Neural progenitor cell (in vitro differentiated cells): ENCODE measurements at regions not wholly inside any gene's neighbourhood (a gene's known extent, or its start where the extent isn't known, plus 50 kb on each side); places are given as distances from the start of the nearest gene placed in this dataset.

Experiments used
- DNase-seq: peaks from one replicate; pipeline ENCODE4 v3.0.0-alpha.2; 2016; ENCODE audit warnings: low spot score
- H2AFZ ChIP-seq: fragments of 200-600 bp; sonication (generic); replicated peaks from 2 replicates; pipeline ENCODE4 v1.6.1; 2016; ENCODE audit warnings: antibody characterized with exemption
- H3F3A ChIP-seq: fragments of 200-600 bp; sonication (generic); 2 replicates; pipeline ENCODE4 v1.6.1; 2016; ENCODE audit warnings: antibody characterized with exemption, low read depth
- H3K27ac ChIP-seq: fragments of 200-600 bp; sonication (generic); 2 replicates; pipeline ENCODE4 v1.5.1; 2016; ENCODE audit warnings: mild to moderate bottlenecking
- H3K27me3 ChIP-seq: fragments of 200-600 bp; sonication (generic); 2 replicates; pipeline ENCODE4 v1.6.1; 2016; ENCODE audit warnings: mild to moderate bottlenecking, moderate library complexity
- H3K36me3 ChIP-seq: fragments of 200-600 bp; sonication (generic); 2 replicates; pipeline ENCODE4 v1.5.1; 2016
- H3K4me1 ChIP-seq: fragments of 200-600 bp; sonication (generic); 2 replicates; pipeline ENCODE4 v1.6.1; 2016; ENCODE audit warnings: mixed run types
- H3K4me2 ChIP-seq: fragments of 200-600 bp; sonication (generic); 2 replicates; pipeline ENCODE4 v1.6.1; 2016
- H3K4me3 ChIP-seq: fragments of 200-600 bp; sonication (generic); 2 replicates; pipeline ENCODE4 v1.5.1; 2016
- H3K79me2 ChIP-seq: fragments of 200-600 bp; sonication (generic); 2 replicates; pipeline ENCODE4 v1.6.1; 2016; ENCODE audit warnings: low read depth
- H3K9ac ChIP-seq: fragments of 200-600 bp; sonication (generic); 2 replicates; pipeline ENCODE4 v1.6.1; 2016
- H3K9me3 ChIP-seq: fragments of 200-600 bp; sonication (generic); 2 replicates; pipeline ENCODE4 v1.5.1; 2016; ENCODE audit warnings: low read depth
- H4K20me1 ChIP-seq: fragments of 200-600 bp; sonication (generic); 2 replicates; pipeline ENCODE4 v1.6.1; 2016; ENCODE audit warnings: low read depth
- H3K27ac Mint-ChIP-seq: 3 replicates; pipeline ENCODE4 v1.8.0; 2021; ENCODE audit warnings: mixed read lengths
- H3K27me3 Mint-ChIP-seq: 2 replicates; pipeline ENCODE4 v1.8.0; 2022; ENCODE audit warnings: low read depth, mild to moderate bottlenecking, inconsistent platforms, moderate library complexity, mixed read lengths; ENCODE audit not compliant: insufficient read depth
- H3K36me3 Mint-ChIP-seq: 3 replicates; pipeline ENCODE4 v1.8.0; 2021; ENCODE audit warnings: mixed read lengths
- H3K4me1 Mint-ChIP-seq: 3 replicates; pipeline ENCODE4 v1.8.0; 2021; ENCODE audit warnings: mixed read lengths
- H3K4me3 Mint-ChIP-seq: 3 replicates; pipeline ENCODE4 v1.8.0; 2021; ENCODE audit warnings: mild to moderate bottlenecking, moderate library complexity, mixed read lengths
- H3K9me3 Mint-ChIP-seq: 3 replicates; pipeline ENCODE4 v1.8.0; 2020; ENCODE audit warnings: mixed read lengths
- CTCF ChIP-seq: fragments of 200-600 bp; sonication (generic); IDR thresholded peaks from 2 replicates; pipeline ENCODE4 v1.5.1; 2017; ENCODE audit warnings: antibody characterized with exemption, mild to moderate bottlenecking
- EZH2 ChIP-seq: fragments of 200-600 bp; sonication (generic); IDR thresholded peaks from 2 replicates; pipeline ENCODE4 v1.6.1; 2017; ENCODE audit warnings: antibody characterized with exemption, mild to moderate bottlenecking, moderate library complexity
- EZH2phosphoT487 ChIP-seq: fragments of 200-600 bp; sonication (generic); IDR thresholded peaks from 2 replicates; pipeline ENCODE4 v1.6.1; 2017; ENCODE audit warnings: antibody characterized with exemption

- peaks cover 9% of the 10 kb centered on the region for H3K4me1 ChIP-seq
- H3K27ac ChIP-seq = no peak overlapping the region
- H3K27me3 ChIP-seq = no peaks in the 10 kb centered on the region
- H3K9me3 ChIP-seq = no peaks in the 10 kb centered on the region
- no peak overlapping the region for H3K9ac ChIP-seq
- H3K4me3 ChIP-seq = no peak overlapping the region
- no peaks in the 10 kb centered on the region for H3K9me3 Mint-ChIP-seq
- DNase-seq = no peak
- H2AFZ ChIP-seq = no peak overlapping the region
- no peaks in the 10 kb centered on the region for H4K20me1 ChIP-seq
- no peak overlapping the region for H3K27ac Mint-ChIP-seq
- no peak overlapping the region for H3K4me3 Mint-ChIP-seq
- peaks cover 15% of the 10 kb centered on the region for H3K36me3 Mint-ChIP-seq
- H3F3A ChIP-seq = no peaks in the 10 kb centered on the region
- H3K79me2 ChIP-seq = no peaks in the 10 kb centered on the region
- H3K4me1 Mint-ChIP-seq = peaks cover 10% of the 10 kb centered on the region
- no peaks in the 10 kb centered on the region for H3K27me3 Mint-ChIP-seq
- TF ChIP-seq EZH2phosphoT487 (no peak), EZH2 (no peak), CTCF (no peak)
- no peak overlapping the region for H3K4me2 ChIP-seq
- H3K36me3 ChIP-seq = no peaks in the 10 kb centered on the region
Measured at GRCh38 chr13:73778242-73778864, 355.9 kb downstream of the KLF12 start.

DNA sequence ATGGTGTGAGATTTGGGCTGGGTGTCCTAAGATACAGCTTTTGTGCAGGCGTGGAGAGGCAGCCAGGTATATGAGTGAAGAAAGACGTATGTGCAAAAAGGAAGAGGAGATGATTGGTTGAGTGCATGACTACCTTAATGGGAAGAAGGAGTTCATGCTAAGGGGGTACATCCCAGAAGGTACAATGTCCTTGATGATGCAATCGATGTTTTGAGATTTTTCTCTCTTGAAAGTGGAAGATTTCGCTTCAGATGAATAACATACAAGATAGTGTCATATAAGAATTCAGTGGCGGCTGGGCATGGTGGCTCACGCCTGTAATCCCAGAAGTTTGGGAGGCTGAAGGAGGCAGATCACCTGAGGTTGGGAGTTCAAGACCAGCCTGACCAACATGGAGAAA lies 357.1 kb downstream of the KLF12 start:
- Histone ChIP-seq H3K4me2 (no peak overlapping the region), H3F3A (no peaks in the 10 kb centered on the region), H4K20me1 (no peaks in the 10 kb centered on the region), H3K9ac (no peak overlapping the region), H3K4me1 (no peaks in the 10 kb centered on the region), H3K79me2 (no peaks in the 10 kb centered on the region), H3K27me3 (no peaks in the 10 kb centered on the region), H3K4me3 (no peak overlapping the region), H3K9me3 (no peaks in the 10 kb centered on the region), H3K36me3 (no peaks in the 10 kb centered on the region), H2AFZ (no peak overlapping the region), H3K27ac (no peak overlapping the region)
- H3K36me3 Mint-ChIP-seq = peaks cover 22% of the 10 kb centered on the region
- H3K4me3 Mint-ChIP-seq = no peak overlapping the region
- H3K27ac Mint-ChIP-seq = no peak overlapping the region
- TF ChIP-seq CTCF = no peak
- TF ChIP-seq EZH2phosphoT487 = no peak
- no peak for TF ChIP-seq EZH2
- no peaks in the 10 kb centered on the region for H3K9me3 Mint-ChIP-seq
- peaks cover 3% of the 10 kb centered on the region for H3K4me1 Mint-ChIP-seq
- no peak for DNase-seq
- no peaks in the 10 kb centered on the region for H3K27me3 Mint-ChIP-seq

DNA sequence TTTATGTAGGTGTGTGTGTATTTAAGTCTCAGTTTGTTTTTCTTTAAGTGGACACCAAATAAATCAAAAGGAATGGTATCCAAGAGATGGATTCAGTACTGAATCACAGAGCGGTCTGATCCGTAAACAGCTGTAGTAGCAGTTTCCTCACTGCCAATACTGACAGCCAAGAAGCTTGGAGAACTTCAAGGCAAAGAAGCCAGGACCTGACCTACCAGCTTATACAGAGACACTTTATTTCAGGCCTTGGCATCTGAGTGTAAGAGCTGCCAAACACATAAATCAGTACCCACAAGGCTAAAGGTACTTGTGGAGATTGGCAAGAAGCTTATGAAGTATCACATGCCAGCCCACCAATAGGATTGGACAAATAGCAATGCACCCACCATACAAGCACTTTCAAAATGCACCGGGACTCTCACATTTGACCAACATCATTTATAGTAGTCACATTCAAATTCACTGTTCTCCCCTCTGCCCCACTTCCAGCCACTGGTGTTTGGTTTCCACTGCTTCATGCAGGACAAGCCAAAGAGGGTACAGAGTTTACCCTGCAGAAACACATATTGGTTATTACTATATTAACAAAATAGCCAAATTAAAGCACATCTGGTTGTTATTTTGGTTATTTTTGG lies 357.9 kb downstream of the KLF12 start:
- Histone ChIP-seq H3K9ac (no peak overlapping the region), H3K36me3 (no peaks in the 10 kb centered on the region), H3K27me3 (no peaks in the 10 kb centered on the region), H3K79me2 (no peaks in the 10 kb centered on the region), H3K4me1 (no peaks in the 10 kb centered on the region), H3K4me2 (no peak overlapping the region), H3K27ac (no peak overlapping the region), H3K4me3 (no peak overlapping the region), H3K9me3 (no peaks in the 10 kb centered on the region), H4K20me1 (no peaks in the 10 kb centered on the region), H3F3A (no peaks in the 10 kb centered on the region), H2AFZ (no peak overlapping the region)
- Mint-ChIP-seq H3K4me3 (no peak overlapping the region), H3K27ac (no peak overlapping the region), H3K27me3 (no peaks in the 10 kb centered on the region), H3K4me1 (peaks cover 3% of the 10 kb centered on the region), H3K36me3 (peaks cover 22% of the 10 kb centered on the region), H3K9me3 (no peaks in the 10 kb centered on the region)
- TF ChIP-seq EZH2 (no peak), EZH2phosphoT487 (no peak), CTCF (no peak)
- DNase-seq = no peak
